CD4-positive, alpha-beta T cell treated with Interleukin-12 subunit alpha and Interleukin-12 subunit beta, for 1 hour (primary cell): ENCODE measurements at regions not wholly inside any gene's neighbourhood (a gene's known extent, or its start where the extent isn't known, plus 50 kb on each side); places are given as distances from the start of the nearest gene placed in this dataset.

Experiments used
- DNase-seq: peaks from one replicate; pipeline ENCODE4 v3.0.0-alpha.2; 2020

- no peak for DNase-seq
These were observed 625.9 kb upstream of the AGA start for GRCh38 chr4:178068136-178068535.

- no peak for DNase-seq
These were observed 627.9 kb upstream of the AGA start for GRCh38 chr4:178070163-178070562.

GRCh38 chr4:178080312-178080711, 638.1 kb upstream of the AGA start:
- no peak for DNase-seq

- DNase-seq, result no peak
These were observed 638.9 kb upstream of the AGA start for GRCh38 chr4:178081176-178081575.

GRCh38 chr4:178081896-178082295, 639.7 kb upstream of the AGA start:
- DNase-seq, result no peak

DNA sequence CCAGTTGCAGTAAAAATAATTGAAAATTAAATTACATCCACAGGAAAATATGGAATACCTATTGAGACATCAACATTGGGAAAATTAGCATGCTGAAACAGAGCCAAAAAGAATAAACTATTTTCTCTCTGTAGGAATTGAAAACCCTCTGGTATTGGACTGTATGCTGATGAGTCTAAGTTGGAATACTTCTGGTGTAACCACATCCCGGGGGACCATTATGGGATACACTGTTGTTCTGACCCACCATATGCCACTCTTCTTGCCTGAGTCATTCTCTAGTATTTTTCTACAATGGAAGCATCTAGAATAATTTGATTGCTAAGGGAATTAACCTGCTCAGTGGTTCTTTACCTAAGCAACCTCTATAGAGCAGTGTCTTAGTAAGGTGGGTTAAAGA, 640.7 kb upstream of the AGA start:
- DNase-seq, result no peak

DNA sequence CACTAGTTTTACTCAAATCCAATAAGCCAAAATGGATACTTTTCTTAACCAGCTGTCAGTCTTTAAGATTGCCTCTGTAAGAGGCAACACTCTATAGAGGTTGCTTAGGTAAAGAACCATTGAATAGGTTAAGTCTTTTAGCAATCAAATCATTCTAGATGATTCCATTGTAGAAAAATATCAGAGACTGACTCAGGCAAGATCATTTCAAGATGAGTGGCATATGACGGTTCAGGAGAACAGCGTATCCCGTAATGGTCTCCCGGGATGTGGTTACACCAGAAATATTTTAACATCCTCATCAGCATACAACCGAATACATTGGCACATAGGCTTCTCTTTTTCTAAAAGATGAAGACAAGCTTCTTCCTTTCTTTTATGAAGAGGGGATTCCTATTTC, 641.7 kb upstream of the AGA start:
- no peak for DNase-seq

- DNase-seq, result no peak
These were observed 644.1 kb upstream of the AGA start for GRCh38 chr4:178086320-178086719.

DNA sequence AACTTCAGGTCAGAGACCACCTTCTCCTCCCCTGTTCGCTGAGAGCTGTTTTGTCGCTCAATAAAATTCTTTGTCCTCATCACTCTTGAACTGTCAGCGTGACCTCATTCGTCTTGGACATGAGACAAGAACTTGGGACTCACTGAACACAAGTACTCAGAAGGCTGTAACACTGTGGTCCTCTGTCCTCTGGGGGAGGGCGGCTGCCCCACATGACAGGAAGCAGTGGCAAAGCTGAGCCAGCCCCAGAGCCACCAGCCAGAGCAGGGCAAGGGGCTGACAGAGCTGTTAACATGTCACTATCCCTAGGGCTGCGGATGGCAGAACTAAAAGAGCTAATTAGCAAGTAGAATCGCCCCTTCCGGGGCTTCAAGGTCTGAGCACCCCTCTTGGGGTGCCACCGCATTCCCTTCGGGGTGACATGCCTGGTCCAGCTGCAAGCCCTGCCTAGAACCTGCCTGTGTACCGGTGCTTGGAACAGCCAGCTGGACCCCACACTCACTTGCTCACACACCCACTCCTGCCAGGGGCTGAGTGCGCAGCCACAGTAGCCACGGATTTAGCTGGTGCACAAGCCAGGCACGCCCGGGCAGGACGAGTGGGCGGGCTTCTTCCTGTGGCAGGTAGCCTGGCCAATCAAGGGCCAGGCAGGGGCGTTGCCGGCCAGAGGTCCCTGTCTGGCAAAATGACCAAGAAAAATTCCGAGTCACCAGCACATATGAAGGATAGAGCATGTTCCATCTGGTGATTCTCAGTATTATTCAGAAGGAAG, 648.6 kb upstream of the AGA start:
- no peak for DNase-seq

GRCh38 chr4:178102139-178102538, 659.9 kb upstream of the AGA start:
- no peak for DNase-seq

GRCh38 chr4:178105242-178105641, 663.0 kb upstream of the AGA start:
- DNase-seq, result no peak

GRCh38 chr4:178136736-178137345, 694.6 kb upstream of the AGA start:
- DNase-seq, result no peak

- DNase-seq, result no peak
These were observed 695.7 kb upstream of the AGA start for GRCh38 chr4:178137732-178138471.

DNA sequence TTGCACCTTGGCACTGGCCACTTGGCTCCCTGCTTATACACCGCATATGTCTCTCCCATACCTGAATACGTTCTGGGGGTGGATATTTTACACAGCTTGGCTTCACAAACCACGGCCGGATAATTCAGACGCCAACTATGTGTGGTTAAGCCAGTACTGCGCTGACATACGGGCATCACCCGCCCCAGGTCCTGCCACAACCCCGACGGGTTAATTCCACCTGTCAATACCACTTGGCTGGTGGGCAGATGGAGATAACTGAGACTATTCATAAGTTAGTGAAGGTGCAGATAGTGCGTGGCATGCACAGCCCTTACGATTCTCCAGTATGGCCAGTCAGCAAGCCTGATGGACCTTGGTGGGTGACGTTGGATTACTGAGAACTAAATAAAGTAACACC, 696.3 kb upstream of the AGA start:
- DNase-seq, result no peak

GRCh38 chr4:178140326-178140915, 698.2 kb upstream of the AGA start:
- DNase-seq, result no peak

- no peak for DNase-seq
These were observed 700.5 kb upstream of the AGA start for GRCh38 chr4:178142724-178143123.

DNA sequence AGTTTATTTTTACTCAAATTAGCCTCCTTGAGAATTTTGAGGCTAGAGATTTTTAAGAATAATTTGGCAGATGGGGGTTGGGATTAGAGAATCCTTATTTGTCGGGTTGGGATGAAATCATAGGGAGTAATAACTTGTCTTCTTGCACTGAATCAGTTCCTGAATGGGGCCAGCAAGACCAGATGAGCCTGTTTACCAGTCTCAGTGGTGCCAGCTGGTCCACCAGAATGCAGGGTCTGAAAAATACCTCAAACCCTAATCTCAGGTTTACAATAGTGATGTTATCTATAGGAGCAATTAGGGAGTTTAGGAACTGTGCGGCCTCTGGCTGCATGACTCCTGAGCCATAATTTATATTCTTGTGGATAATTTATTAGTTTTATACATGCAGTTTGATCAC, 705.9 kb upstream of the AGA start:
- DNase-seq, result no peak

- no peak for DNase-seq
These were observed 723.2 kb upstream of the AGA start for GRCh38 chr4:178165251-178165950.

- DNase-seq, result no peak
These were observed 723.7 kb upstream of the AGA start for GRCh38 chr4:178165951-178166308.

GRCh38 chr4:178173771-178174170, 731.5 kb upstream of the AGA start:
- no peak for DNase-seq

- no peak for DNase-seq
These were observed 732.5 kb upstream of the AGA start for GRCh38 chr4:178174756-178175155.

DNA sequence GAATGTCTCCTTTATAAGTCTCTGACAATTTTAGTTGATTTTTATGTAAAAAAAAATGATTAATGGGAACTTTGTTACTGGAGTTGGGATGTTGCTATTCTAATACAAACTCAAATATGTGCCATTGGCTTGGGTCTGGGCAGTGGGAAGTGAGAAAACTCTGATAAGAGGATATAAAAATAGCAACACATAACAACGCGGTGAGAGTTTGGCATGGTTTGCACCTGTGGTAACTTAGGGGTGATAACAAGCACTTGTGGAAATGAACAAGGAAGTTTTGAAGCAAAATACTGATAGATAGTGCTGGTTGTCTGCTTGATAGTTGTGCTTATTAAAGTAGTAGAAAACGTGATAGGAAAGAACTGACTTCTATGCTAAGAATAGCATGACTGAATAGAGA, 743.3 kb upstream of the AGA start:
- no peak for DNase-seq

DNA sequence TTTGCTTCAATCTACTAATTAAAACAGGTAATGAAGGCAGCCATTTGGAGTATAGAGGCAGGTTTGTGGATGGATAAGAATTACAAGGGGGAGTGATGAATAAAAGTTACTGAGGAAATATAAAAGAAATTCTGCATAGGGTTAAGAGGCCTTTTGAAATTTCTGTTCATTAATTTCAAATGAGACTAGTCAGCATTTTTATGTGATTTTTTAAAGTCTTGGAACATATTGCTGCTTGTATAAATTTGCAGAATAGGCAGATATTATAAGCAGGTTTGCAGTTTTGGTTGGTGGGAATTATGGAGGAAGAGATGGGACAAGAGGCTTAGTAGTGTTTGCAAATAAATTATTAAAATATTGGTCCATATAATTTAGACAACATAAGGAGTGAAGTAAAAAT, 750.4 kb upstream of the AGA start:
- DNase-seq, result no peak
